ENCODE measurements at regions not wholly inside any gene's neighbourhood (a gene's known extent, or its start where the extent isn't known, plus 50 kb on each side); places are given as distances from the start of the nearest gene placed in this dataset.

DNA sequence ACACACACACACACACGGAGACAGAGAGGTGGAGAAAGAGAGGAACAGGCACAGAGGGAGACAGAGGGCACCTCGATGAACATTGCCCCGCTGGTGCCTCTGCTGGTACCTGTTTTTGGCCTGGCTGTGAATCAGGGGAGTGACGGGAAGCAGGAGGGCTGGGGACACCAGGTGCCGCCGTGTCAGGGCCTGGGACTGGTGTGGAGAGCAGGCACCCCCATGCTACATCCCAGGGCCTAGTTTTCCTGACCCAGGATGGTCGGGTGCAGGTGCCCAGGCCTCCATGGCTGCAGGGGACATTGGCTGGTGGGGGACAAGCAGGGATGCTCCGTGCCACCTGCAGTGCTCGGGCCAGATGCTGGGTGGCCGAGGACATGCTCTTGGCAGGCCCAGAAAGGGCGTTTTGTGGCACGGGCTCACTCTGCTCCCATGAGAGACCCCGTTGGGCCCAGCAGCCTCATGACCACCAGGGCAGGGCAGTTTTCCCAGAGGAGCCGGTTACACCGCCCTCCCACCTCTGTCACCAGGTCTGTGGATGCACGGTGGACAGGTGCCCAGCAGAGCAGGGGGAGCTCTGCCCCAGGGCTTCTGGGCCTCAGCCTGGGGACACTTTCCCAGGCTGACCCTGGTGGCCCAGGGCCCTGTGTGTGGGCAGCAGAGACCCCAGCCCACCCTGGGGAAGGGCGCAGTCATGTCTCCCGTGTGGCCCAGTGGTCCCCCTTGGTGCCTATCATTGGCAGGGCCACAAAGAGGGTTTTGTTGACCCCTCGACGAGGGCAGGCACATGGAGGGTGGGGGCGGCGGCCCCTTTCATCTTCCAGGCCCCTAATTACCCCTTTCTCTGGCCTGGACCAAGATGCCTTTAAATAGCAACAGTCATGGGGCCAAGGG lies 207.5 kb upstream of the RTL1 start:
- no peak for DNase-seq

DNA sequence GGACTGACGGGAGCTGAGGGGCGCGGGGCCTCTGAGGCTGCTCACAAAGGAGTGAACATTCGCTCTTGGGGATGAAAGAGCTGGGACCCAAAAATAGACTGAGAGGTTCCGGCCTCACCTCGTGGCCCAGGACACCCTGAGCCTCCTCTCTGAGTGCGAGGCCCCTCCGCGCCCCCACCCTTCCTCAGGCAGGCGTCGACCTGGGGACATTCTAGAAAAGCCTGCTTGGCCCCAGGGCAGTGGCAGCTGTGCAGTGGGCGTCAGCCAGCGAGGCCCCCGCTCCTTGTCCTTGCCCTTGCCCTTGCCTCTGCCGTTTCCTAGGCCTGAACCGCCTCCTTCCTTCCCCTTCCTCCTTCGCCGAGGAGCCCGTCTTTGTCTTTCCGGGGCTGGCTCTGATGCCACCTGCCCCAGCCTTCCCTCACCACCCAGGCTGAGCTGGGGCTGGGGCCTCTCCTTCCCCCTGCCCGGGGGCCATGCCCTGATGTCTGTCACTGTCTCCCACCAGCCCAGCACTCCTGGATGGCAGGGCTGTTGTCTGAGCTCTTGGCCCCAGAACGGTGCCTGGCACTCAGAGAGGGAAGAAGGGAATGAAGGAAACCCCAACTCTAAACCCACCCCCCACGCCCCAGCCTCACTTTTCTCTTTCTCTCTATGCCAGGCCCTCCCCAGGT lies 208.2 kb upstream of the RTL1 start:
- no peak for DNase-seq

DNA sequence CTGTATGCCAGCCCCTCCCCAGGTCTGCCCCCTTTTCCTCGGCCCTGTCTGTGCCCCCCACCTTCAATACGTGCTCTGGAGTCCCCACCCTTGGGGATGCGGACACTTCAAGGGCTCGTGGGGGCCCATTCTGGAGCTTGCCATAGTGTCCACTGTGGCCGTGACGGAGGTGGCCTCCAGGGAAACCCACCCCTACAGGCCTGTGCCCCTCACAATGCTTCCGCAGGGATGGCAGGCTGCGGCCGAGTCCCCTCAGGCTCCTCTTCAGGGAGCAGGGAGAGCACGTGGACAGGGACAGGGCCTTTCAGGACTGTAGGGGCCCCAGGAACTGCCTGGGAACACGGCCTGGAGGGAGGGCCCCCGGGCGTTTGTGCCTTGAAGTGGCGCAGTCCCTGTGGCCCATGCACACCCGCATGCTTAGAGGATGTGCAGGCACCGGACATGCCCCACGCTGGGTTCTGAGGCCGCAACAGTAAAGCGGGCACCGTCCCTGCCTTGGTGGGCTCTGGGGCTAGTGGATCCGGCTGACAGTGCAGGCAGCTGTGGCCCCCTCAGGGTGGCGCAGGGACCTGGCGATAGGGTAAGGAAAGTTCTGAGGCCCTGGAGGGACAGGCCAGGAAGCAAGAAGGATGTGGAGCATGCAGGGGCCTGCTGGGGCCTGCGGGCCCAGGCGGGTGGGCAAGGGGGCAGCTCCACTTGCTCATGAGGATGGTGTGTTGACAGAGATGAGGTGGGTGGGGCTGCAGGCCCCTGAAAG lies 209.0 kb upstream of the RTL1 start:
- no peak for DNase-seq

DNA sequence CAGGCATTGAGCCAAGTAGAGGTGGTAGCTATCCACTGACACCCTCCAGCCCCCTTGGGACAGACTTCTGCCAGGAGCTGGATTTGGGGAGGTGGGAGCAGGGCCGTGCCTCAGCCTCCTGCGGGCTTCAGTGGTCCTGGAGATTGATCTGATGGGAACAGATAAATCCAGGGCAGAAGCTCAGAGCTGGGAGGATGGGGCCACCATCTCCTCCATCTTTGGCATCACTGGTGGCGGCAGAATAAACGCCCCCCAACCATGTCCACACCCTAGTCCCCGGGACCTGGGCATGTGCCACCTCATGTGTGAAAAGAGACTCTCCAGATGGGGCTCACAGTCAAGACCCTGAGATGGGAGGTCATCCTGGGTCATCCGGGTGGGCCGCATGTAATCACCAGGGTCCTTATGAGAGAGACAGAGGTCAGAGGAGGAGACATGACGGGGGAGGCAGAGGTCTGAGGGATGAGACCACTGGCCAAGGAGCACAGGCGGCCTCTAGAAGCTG lies 209.6 kb upstream of the RTL1 start:
- DNase-seq, result no peak

DNA sequence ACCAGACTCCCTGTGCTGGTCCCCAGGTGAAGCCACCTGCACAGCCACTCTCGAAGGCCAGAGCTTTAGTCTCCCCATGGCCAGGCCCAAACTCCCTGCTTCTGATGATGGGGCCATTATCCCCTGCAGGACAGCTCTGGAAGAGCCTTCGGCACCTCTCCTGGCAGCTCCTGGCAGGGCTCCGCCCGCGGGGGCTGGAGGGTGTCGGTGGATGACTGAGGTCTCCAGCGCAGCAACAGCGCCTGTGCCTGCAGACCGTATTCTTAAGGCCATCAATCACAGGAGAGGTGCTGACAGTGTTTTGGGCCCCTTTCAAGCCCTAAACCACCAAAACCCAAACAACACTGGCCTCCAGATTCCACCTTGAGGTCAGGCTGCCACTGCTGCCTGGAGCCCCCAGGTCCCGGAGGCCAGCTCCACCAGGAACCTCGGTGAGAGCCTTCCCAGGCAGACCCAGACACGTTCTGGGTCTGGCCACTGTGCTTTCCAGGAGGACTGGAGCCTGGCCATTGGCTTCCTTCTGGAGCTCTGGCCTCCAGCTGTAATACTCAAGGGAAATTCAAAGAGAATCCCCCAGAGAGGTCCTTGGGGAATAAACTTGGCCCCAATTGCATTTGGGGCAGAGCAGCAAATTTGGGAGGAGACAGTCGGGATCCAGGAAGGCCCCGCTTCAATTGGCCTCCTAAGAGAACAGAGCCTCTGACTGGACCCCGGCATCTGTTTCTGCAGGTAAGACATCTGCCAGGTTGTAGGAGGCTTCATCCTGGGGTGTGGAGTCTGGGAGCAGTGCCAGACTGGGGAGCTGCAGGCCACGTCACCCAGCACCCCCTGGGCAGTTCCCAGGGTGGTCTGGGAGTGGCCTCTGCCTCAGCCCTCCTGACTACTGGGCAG lies 210.6 kb upstream of the RTL1 start:
- DNase-seq, result no peak

DNA sequence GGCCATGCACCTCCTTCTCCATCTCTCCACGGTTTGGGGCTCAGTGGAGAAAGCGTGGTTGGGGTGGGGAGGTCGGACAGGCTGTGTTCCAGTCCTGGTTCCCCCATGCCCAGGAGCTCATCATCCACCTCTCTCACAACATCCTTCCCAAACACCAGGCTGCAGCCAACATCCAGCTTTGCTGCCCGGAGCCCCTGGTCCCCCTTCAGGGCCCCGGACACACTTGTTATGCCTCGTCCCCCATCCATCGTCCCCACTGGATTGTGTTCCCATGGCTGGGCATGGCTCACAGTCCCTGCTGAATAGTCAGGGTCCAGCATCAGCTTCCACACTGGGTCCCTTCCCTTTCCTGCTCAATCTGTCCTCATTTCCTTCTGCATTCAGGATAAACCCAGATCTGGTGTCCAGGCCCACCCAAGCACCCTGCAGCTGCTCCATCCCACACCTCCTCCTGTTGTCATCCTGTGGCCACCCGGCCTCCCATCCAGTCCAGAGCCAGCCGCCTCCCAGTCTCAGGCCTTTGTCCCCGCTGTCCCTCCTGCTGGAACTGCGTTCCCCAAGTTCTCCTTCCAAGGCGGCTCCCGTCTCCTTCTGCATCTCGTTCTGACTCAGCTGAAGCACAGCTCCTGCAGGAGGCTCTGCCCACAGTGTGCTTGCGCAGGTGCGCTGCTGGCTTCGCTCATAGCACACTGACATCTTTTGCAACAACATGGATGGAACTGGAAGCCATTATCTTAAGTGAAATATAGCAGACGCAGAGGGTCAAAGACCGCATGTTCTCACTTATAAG lies 211.4 kb upstream of the RTL1 start:
- no peak for DNase-seq

DNA sequence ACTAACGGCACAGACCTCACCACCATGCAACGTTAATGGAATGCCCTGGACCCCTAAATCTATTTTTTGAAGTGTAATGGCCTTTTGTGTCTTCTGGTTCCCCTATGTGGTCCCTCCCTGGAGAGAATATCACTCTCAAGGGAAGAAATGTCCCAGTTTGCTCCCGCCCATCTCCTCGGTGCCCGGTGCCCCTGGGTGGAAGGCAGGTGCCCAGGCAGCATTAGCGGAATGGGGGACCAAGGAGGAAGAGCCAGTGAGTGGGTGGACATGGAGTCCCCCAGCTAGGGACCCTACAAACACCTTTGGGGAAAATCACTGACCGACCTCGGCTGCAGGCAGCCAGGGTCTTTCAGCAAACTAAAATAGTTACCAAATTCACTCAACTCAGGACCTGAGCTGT lies 212.1 kb upstream of the RTL1 start:
- no peak for DNase-seq

DNA sequence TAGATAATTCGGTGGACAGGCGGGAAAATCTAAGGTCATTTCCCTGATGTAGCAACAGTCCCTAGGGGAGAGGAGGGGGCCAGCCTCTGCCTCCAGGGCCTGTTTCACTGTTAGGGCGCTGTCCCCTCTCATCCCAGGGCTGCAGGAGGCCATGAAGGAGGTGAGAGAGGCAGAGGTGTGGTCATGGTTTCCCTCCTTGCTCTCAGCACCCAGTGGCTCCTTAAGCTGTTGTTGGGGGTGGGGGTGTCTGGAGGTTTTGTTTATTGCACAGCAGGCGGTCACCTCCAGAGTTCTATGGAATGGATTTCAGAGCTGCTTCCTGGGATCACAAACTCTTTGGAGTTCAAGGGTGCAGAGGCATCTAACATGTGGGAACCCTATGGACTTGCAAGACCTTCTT lies 212.5 kb upstream of the RTL1 start:
- no peak for DNase-seq

DNA sequence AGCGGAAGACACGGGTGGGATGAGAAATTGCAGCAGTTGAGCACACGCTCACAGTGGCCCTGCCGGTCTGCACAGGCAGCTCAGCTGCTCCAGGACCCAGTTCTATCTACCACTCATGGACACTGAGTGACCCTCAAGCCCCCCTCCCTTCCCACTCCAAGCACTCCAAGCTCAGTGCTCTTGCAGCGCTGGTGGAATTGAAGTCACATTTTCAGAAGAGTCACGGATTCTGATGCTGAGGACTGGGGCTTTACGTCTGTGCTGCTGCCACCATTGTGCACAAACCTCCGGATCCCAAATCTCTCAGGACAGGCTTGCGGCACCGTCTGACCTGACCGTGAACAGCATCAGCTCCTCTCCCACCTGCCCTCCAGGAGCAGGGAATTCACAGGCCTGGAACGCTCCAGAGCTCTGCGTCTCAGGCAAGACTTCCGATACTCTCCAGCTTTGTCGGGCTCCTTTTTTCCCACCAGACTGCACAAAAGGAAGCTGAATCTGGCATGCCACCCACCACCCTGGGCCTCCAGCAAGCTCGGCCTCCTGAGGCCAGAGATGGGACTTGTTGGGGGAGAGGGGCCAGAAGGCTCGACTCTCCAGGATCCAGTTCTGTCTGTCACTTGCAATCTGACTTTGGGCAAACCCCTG lies 213.1 kb upstream of the RTL1 start:
- no peak for DNase-seq

DNA sequence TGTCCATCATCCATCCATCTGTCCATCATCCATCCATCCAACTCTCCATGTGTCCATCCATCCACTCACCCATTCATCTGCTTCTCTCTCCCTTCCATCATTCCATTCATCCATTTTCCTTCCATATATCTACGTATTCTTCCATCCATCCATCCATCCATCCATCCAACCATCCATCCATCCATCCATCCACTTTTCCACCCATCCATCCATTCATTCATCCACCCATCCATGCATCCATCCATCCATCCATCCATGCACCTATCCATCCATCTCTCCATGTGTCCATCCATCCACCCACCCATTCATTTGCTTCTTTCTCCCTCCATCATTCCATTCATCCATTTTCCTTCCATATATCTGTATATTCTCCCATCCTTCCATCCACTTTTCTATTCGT lies 214.0 kb upstream of the RTL1 start:
- DNase-seq, result no peak

DNA sequence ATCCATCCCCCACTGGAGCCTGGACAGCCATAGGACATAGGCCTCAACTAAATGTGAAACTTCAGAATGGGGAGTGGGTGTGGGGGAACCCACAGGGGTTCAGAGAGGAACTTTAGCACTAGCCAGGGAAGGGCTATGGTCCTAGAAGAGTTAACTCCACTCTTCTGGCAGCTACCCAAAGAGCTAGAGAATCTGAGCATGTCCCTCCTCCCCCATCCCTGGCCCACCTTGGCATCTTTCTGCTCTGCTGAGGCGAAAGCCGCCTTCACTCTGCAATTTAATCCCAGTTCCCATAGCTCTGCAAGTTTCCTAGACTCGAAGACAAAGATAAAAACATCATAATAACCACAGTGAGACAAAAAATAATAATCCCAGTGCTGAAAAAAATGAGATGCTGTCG lies 214.7 kb upstream of the RTL1 start:
- DNase-seq, result no peak

DNA sequence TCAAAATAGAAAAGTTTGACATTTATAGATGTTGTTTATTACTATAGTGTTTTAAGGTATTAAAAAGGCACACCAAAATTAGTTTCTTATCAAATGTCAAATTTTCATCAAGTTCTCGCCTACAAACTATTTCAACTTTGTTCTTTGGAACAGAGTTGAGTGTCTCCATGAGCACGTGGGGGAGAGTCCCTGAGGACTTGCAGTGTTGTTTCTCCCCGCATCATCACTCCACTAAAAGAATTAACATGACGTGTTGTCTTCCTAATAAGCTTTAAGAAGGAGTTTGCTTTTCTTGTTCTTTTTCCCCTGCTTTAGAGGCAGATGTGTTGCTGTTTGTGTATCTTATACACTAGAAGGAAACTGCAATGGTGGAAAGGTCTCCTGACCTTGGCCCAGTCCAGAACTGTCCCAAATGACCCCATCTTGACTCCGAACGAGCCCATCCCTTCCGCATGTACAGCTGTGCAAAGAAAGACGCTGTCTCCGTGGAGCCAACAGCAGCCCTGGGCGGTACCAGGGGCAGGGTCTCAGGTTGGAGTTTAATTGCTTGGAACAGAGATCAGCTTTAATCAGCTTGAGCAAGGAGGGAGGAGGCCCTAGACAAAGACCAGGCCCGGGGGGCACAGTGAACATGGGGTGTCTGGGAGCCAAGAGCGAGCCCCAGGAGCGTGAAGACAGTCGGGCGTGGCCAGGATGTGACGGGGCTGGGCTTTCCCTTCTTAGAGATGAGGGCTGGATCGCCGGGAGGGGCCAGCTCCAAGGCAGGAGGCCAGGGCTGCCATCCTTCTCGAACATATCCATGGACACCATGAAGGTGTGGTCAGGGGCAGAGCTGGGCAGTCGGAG lies 215.4 kb upstream of the RTL1 start:
- no peak for DNase-seq

DNA sequence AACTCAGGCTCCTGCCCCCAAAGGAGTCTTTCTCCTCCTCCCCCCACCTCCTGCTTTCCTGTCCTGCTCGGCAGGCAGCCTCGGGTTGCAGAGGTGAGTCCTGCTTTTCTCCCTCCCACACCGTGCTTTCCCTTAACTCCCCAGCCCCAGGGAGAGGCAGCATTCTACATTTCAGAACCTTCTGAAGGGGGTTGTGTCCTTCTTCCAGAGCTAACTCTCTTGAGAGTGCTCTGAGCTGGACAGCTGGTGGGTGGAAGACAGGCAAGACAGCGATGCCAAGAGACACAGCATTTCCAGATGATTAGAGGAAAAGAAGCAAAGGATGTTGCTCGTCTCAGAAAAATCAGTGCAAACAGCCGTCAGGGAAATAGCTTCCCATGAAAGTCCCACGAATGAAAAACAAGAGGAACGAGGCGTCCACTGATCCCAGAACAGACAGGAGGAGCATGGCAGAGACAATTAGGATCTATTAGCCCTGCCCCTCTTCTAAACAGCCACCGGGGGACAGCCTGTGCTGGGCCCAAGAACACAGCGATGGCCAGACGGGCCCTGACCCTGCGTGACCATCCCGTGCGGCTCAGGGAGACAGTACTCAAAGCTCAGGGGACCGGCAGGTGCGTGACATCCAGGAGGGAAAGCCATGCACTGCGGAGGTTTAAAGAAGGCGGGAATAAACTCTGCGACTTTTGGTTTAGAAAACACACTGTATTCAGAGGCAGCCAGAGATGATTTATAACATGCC lies 216.5 kb upstream of the RTL1 start:
- no peak for DNase-seq

DNA sequence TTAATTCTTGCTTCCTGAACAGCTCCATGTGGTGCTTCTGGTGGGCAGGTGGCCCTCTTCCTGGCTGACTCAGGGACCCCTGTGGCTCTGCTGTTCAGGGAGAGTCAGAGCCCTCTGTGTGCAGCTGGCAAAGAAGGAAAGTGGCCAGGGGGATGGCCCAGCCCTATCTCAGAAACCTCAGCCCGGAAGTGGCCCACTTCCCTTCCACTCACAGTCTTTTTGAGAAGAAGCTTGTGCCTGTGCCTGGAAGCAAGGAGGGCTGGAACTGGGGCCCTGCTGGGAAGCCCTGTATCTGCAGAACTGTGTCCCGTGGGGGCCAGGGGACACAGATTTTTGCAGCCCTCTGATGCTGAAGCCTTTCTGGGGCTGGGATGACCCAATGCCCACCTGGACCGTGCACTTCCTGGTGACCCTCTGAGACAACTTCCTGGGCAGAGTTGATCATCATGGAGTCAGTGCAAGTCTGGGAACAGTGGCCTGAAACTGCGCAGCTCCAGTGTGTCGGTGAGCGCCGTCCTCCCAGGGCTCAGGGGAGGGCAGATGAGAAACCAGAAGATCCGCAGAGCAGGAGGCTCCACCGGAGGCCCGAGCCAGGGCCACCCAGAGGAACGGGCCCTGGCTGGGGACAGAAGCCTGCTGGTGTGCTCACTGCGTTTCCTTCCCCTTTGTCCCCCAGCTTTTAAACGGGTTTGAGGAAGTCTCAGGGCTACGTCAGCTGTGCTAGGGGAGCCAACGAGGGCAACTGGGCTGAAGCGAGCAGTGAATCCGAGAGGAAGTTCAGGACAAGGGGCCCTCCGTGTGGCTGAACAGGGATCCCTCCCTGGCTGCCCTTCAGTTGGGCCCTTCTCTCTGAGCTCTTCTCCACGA lies 217.4 kb upstream of the RTL1 start:
- no peak for DNase-seq

DNA sequence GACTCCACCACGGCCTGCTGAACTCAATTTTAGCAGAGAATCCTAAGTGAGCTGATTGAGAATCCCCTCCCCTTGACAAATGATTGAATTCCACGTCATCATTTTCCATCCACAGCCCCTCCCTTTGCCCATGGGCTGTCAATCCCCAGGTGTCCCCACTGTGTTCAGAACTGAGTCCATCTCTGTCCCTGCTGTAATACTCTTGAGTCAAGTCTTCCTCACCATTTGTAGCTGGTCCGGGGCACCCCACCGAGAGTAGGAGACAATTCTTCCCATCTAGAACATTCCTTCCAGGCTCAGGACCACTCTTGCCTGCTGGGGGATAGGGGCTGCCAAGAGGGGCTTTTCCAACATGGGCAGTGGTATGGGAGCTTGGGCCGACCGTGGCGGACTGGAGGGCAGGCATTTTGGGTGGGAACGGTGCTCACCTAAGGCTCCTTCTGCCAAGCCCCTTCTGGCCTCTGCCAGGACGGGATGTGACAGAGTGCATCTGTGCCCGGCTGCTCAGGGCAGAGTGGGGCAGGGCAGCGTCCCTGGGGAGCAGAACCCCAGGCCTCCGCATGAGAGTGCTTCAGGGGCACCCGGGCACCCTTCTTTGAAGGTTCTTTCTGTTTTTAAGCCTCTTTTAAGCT lies 218.1 kb upstream of the RTL1 start:
- no peak for DNase-seq

DNA sequence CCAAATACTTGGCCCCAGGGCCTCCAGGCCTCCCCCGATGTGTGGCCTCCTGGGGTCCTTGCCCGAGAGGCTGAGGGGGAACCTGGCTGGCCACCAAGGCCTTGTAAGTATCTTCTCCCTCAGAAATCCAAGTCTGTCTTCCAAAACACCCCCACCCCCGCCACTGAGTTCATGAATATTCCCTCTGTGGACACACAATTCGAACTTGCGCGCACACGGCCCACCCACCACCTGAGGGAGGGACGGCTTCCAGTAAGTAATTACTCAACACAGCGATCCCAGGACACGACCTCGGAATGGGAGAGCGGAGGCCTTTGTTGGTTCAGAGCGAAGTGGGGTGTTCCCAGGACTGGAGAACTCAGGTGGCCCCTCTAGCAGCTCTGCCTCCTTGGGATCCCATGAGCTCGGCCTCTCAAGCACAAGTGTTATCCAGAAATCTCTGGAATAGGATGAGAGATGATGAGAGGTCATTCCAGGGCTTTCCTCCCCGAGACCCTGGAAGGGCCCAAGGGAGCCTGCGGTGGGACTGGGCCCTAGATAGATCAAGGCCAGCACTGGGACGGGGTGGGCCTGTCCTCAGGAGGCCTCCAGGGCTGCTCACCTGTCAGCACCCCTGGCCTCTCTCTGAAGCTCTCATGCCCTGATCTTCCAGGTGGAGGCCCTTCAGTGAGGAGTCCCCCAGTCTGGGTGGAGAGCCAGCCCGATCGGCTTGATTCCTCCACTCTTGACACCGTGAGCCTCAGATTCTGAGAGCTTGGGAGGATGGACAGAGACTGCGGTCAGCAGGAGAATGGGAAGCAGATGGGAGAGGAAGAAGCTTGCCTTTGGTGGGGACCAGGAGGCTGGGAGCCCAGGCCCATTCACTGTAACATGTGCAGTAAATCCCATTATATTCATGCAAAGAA lies 219.0 kb upstream of the RTL1 start:
- no peak for DNase-seq
